ENCODE measurements at regions not wholly inside any gene's neighbourhood (a gene's known extent, or its start where the extent isn't known, plus 50 kb on each side); places are given as distances from the start of the nearest gene placed in this dataset.

DNA sequence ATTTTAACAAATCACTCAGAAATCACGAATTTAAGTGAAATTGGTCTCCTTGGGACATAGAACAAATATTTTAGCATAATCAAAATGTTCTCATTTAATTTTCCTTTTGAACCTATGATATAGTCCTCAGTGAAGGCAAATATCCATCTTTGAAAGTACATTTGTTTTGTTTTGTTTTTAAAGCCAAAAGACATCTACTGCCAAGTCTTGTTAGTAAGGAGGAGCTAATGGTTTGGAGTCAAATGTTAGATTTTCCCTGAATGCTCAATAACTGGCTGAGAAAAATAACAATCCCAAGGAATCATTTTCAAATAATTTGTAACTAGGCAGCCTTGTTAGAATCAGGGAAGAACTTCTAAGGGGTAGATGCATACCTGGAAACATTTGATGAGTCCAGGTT lies 302.9 kb upstream of the MAF start:
- TF ChIP-seq GATA2 (IDR thresholded peaks at IDR 0.05; ENCODE audit: low read depth, low read length) (no peak), GATA3 (IDR thresholded peaks at IDR 0.05; ENCODE audit: low read depth, low read length) (no peak)
